ENCODE measurements at regions not wholly inside any gene's neighbourhood (a gene's known extent, or its start where the extent isn't known, plus 50 kb on each side); places are given as distances from the start of the nearest gene placed in this dataset.

GRCh38 chr9:3161912-3162311, 318.0 kb upstream of the PUM3 start:
- TF ChIP-seq POLR2A (IDR thresholded peaks at IDR 0.05; ENCODE audit: low read depth) (no peak), POLR2AphosphoS5 (IDR thresholded peaks at IDR 0.05) (no peak), CTCF (IDR thresholded peaks at IDR 0.05) (no peak)
